ENCODE measurements at regions not wholly inside any gene's neighbourhood (a gene's known extent, or its start where the extent isn't known, plus 50 kb on each side); places are given as distances from the start of the nearest gene placed in this dataset.

DNA sequence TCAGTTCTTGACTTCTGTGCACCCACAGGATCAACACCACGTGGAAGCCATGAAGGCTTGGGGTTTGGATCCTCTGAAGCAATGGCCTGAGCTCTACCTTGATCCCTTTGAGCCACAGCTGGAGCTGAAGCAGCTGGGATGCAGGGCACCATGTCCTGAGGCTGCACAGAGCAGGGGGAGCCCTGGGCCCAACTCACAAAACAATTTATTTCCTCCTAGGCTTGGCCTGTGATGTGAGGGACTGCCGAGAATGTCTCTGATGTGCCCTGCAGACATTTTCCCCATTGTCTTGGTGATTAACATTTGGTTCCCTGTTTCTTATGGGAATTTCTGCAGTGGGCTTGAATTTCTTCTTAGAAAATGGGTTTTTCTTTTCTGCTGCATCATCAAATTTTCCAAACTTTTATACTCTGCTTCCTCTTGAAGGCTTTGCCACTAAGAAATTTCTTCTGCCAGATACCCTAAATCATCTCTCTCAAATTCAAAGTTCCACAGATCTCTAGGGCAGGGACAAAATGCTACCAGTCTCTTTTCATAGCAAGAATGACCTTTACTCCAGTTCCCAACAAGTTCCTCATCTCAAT, 288.2 kb downstream of the CCDC59 start:
- TF ChIP-seq, protein P1, sequence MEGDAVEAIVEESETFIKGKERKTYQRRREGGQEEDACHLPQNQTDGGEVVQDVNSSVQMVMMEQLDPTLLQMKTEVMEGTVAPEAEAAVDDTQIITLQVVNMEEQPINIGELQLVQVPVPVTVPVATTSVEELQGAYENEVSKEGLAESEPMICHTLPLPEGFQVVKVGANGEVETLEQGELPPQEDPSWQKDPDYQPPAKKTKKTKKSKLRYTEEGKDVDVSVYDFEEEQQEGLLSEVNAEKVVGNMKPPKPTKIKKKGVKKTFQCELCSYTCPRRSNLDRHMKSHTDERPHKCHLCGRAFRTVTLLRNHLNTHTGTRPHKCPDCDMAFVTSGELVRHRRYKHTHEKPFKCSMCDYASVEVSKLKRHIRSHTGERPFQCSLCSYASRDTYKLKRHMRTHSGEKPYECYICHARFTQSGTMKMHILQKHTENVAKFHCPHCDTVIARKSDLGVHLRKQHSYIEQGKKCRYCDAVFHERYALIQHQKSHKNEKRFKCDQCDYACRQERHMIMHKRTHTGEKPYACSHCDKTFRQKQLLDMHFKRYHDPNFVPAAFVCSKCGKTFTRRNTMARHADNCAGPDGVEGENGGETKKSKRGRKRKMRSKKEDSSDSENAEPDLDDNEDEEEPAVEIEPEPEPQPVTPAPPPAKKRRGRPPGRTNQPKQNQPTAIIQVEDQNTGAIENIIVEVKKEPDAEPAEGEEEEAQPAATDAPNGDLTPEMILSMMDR (IDR thresholded peaks at IDR 0.05 in 2 of 3, conservative IDR thresholded peaks at IDR 0.05 in 1 of 3; ENCODE audit: insufficient read depth in 2 of 3, low read depth in 1 of 3, low read length in 3 of 3) = no peak
- TF ChIP-seq ELK1 (CRISPR knock-in tag; IDR thresholded peaks at IDR 0.05) (no peak), ZNF507 (tag; conservative IDR thresholded peaks at IDR 0.05) (no peak), KAT7 (CRISPR knock-in tag; IDR thresholded peaks at IDR 0.05; ENCODE audit: borderline replicate concordance) (no peak), SLC30A9 (CRISPR knock-in tag; IDR thresholded peaks at IDR 0.05) (no peak)
- TF ChIP-seq, protein P2, sequence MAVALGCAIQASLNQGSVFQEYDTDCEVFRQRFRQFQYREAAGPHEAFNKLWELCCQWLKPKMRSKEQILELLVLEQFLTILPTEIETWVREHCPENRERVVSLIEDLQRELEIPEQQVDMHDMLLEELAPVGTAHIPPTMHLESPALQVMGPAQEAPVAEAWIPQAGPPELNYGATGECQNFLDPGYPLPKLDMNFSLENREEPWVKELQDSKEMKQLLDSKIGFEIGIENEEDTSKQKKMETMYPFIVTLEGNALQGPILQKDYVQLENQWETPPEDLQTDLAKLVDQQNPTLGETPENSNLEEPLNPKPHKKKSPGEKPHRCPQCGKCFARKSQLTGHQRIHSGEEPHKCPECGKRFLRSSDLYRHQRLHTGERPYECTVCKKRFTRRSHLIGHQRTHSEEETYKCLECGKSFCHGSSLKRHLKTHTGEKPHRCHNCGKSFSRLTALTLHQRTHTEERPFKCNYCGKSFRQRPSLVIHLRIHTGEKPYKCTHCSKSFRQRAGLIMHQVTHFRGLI (CRISPR knock-in tag; IDR thresholded peaks at IDR 0.05) = no peak

All from K562 (cell line).